Loucy (cell line): ENCODE measurements at regions not wholly inside any gene's neighbourhood (a gene's known extent, or its start where the extent isn't known, plus 50 kb on each side); places are given as distances from the start of the nearest gene placed in this dataset.

Experiments
- H2AFZ ChIP-seq: fragments of 200-600 bp; sonication (generic); 2 replicates; pipeline ENCODE4 v1.6.0; 2016; ENCODE audit warnings: antibody characterized with exemption, mild to moderate bottlenecking, low read length, moderate library complexity
- H3F3A ChIP-seq: fragments of 200-600 bp; 2 replicates; pipeline ENCODE4 v1.6.0; 2016; ENCODE audit warnings: antibody characterized with exemption, low read depth, mild to moderate bottlenecking
- H3K27me3 ChIP-seq: fragments of 200-600 bp; sonication (generic); 2 replicates; pipeline ENCODE4 v1.6.1; 2014; ENCODE audit warnings: low read length, mild to moderate bottlenecking; ENCODE audit not compliant: insufficient read depth, poor library complexity, severe bottlenecking
- H3K36me3 ChIP-seq: fragments of 200-600 bp; sonication (generic); 2 replicates; pipeline ENCODE4 v1.6.1; 2016; ENCODE audit warnings: low read length; ENCODE audit not compliant: insufficient read depth
- H3K4me1 ChIP-seq: fragments of 200-600 bp; sonication (generic); 2 replicates; pipeline ENCODE4 v1.5.1; 2014; ENCODE audit warnings: low read length, mild to moderate bottlenecking; ENCODE audit not compliant: insufficient read depth, poor library complexity, severe bottlenecking
- H3K4me2 ChIP-seq: fragments of 200-600 bp; sonication (generic); 2 replicates; pipeline ENCODE4 v1.6.0; 2014; ENCODE audit warnings: antibody characterized with exemption, low read length, low read depth, mild to moderate bottlenecking; ENCODE audit not compliant: poor library complexity, severe bottlenecking
- H3K4me3 ChIP-seq: fragments of 200-600 bp; sonication (generic); 2 replicates; pipeline ENCODE4 v1.5.1; 2014; ENCODE audit warnings: low read length, mild to moderate bottlenecking, mixed read lengths; ENCODE audit not compliant: poor library complexity, severe bottlenecking
- H3K79me2 ChIP-seq: fragments of 200-600 bp; sonication (generic); 2 replicates; pipeline ENCODE4 v1.6.1; 2014; ENCODE audit warnings: low read length; ENCODE audit not compliant: insufficient read depth
- H3K9ac ChIP-seq: fragments of 200-600 bp; sonication (generic); 2 replicates; pipeline ENCODE4 v1.6.0; 2014; ENCODE audit warnings: mild to moderate bottlenecking, low read depth, low read length, moderate library complexity; ENCODE audit not compliant: poor library complexity, severe bottlenecking
- H3K9me2 ChIP-seq: fragments of 200-600 bp; sonication (generic); replicated peaks from 2 replicates; pipeline ENCODE4 v1.6.1; 2016; ENCODE audit warnings: low read depth, low read length, mixed read lengths
- H3K9me3 ChIP-seq: fragments of 200-600 bp; sonication (generic); 2 replicates; pipeline ENCODE4 v1.6.1; 2014; ENCODE audit warnings: mild to moderate bottlenecking, antibody characterized with exemption, low read length, low read depth; ENCODE audit not compliant: insufficient read depth
- H4K20me1 ChIP-seq: fragments of 200-600 bp; sonication (generic); 2 replicates; pipeline ENCODE4 v1.6.0; 2014; ENCODE audit warnings: antibody characterized with exemption, low read length, mild to moderate bottlenecking; ENCODE audit not compliant: insufficient read depth, poor library complexity, severe bottlenecking
- EZH2phosphoT487 ChIP-seq: fragments of 200-600 bp; IDR thresholded peaks from 2 replicates; pipeline ENCODE4 v1.6.1; 2018; ENCODE audit warnings: antibody characterized with exemption, mild to moderate bottlenecking, moderate library complexity, borderline replicate concordance
- TF ChIP-seq, protein P1 (sequence below): fragments of 200-600 bp; sonication (generic); conservative IDR thresholded peaks from 2 replicates; pipeline ENCODE4 v1.5.1; 2014; ENCODE audit warnings: mild to moderate bottlenecking, antibody characterized with exemption, low read length

- no peak overlapping the region for H2AFZ ChIP-seq
- no peaks in the 10 kb centered on the region for H3K79me2 ChIP-seq
- H3K9me3 ChIP-seq = peaks cover 3% of the 10 kb centered on the region; the same call in 1 of the 2 replicates
- no peaks in the 10 kb centered on the region for H3F3A ChIP-seq
- H3K36me3 ChIP-seq = no peaks in the 10 kb centered on the region
- H3K9ac ChIP-seq = no peak overlapping the region
- H3K4me2 ChIP-seq = no peak overlapping the region
- no peak overlapping the region for H3K4me3 ChIP-seq
- no peaks in the 10 kb centered on the region for H4K20me1 ChIP-seq
- TF ChIP-seq EZH2phosphoT487 = no peak
- TF ChIP-seq, protein P1, sequence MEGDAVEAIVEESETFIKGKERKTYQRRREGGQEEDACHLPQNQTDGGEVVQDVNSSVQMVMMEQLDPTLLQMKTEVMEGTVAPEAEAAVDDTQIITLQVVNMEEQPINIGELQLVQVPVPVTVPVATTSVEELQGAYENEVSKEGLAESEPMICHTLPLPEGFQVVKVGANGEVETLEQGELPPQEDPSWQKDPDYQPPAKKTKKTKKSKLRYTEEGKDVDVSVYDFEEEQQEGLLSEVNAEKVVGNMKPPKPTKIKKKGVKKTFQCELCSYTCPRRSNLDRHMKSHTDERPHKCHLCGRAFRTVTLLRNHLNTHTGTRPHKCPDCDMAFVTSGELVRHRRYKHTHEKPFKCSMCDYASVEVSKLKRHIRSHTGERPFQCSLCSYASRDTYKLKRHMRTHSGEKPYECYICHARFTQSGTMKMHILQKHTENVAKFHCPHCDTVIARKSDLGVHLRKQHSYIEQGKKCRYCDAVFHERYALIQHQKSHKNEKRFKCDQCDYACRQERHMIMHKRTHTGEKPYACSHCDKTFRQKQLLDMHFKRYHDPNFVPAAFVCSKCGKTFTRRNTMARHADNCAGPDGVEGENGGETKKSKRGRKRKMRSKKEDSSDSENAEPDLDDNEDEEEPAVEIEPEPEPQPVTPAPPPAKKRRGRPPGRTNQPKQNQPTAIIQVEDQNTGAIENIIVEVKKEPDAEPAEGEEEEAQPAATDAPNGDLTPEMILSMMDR = no peak
- no peaks in the 10 kb centered on the region for H3K27me3 ChIP-seq
- no peaks in the 10 kb centered on the region for H3K9me2 ChIP-seq
- no peaks in the 10 kb centered on the region for H3K4me1 ChIP-seq
Observed at GRCh38 chr3:26964313-26964712, 341.7 kb downstream of the LRRC3B start.

- Histone ChIP-seq H2AFZ (no peak overlapping the region), H3K9me3 (peaks cover 3% of the 10 kb centered on the region; the same call in 1 of the 2 replicates), H3K27me3 (no peaks in the 10 kb centered on the region), H3K79me2 (no peaks in the 10 kb centered on the region), H3K9ac (no peak overlapping the region), H3F3A (no peaks in the 10 kb centered on the region), H3K4me1 (no peaks in the 10 kb centered on the region), H4K20me1 (no peaks in the 10 kb centered on the region), H3K9me2 (no peaks in the 10 kb centered on the region), H3K36me3 (no peaks in the 10 kb centered on the region), H3K4me3 (no peak overlapping the region), H3K4me2 (no peak overlapping the region)
- no peak for TF ChIP-seq EZH2phosphoT487
- TF ChIP-seq, protein P1 = no peak
Observed at GRCh38 chr3:26964836-26965235, 342.3 kb downstream of the LRRC3B start.

DNA sequence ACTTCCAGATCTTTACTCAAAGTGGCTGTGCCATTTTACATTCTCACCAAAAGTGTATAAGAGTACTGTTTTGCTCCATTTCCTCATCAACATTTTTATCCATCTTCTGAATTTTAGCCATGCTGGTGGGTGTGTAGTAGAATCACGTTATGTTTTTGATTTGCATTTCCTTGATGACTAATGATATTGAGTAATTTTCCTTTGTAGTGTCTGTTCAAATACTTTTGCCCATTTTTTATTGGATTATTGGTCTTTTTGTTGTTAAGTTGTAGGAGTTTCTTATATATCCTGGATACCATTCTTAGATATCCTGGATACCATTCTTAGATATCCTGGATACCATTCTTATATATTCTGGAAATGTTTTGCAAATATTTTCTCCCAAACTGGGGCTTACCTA, 344.9 kb downstream of the LRRC3B start:
- Histone ChIP-seq H4K20me1 (no peaks in the 10 kb centered on the region), H3K9me3 (peaks cover 3% of the 10 kb centered on the region; the same call in 1 of the 2 replicates)

More for the DNA sequence above, 344.9 kb downstream of the LRRC3B start:
- no peaks in the 10 kb centered on the region for H3F3A ChIP-seq
- H3K4me3 ChIP-seq = no peak overlapping the region
- no peaks in the 10 kb centered on the region for H3K36me3 ChIP-seq
- H3K4me1 ChIP-seq = no peaks in the 10 kb centered on the region
- no peak overlapping the region for H3K4me2 ChIP-seq
- H3K79me2 ChIP-seq = no peaks in the 10 kb centered on the region
- H3K9me2 ChIP-seq = no peaks in the 10 kb centered on the region
- no peak overlapping the region for H3K9ac ChIP-seq
- no peak overlapping the region for H2AFZ ChIP-seq
- TF ChIP-seq, protein P1 = no peak
- no peak for TF ChIP-seq EZH2phosphoT487
- H3K27me3 ChIP-seq = no peaks in the 10 kb centered on the region
